ENCODE measurements at regions not wholly inside any gene's neighbourhood (a gene's known extent, or its start where the extent isn't known, plus 50 kb on each side); places are given as distances from the start of the nearest gene placed in this dataset.

DNA sequence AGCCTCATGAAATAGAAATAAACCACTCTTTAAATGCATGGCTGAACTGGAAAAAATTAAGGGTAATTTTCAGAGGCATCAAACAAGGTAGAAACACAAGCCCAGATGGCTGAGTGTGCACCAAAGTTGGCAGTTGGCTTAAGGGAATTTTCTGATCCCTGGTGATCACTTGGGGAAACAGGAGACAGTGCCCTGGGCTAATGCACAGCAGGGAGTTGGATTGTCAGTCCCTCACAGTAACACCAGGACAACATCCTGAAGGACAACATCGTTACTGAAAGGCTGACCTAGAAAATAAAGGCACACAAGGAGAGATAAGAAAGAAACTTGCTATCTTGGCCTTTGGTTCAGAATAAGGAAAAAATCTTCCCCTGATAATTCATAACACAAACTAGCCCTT is 417.0 kb downstream of the SLC4A3 start:
- TF ChIP-seq POLR2A (IDR thresholded peaks at IDR 0.05): no peak
- TF ChIP-seq, protein P1, sequence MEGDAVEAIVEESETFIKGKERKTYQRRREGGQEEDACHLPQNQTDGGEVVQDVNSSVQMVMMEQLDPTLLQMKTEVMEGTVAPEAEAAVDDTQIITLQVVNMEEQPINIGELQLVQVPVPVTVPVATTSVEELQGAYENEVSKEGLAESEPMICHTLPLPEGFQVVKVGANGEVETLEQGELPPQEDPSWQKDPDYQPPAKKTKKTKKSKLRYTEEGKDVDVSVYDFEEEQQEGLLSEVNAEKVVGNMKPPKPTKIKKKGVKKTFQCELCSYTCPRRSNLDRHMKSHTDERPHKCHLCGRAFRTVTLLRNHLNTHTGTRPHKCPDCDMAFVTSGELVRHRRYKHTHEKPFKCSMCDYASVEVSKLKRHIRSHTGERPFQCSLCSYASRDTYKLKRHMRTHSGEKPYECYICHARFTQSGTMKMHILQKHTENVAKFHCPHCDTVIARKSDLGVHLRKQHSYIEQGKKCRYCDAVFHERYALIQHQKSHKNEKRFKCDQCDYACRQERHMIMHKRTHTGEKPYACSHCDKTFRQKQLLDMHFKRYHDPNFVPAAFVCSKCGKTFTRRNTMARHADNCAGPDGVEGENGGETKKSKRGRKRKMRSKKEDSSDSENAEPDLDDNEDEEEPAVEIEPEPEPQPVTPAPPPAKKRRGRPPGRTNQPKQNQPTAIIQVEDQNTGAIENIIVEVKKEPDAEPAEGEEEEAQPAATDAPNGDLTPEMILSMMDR (IDR thresholded peaks at IDR 0.05): no peak
